HG03064 (cell line): ENCODE measurements at regions not wholly inside any gene's neighbourhood (a gene's known extent, or its start where the extent isn't known, plus 50 kb on each side); places are given as distances from the start of the nearest gene placed in this dataset.

Experiments used
- ATAC-seq: cut with Tn5 transposase; IDR thresholded peaks from one replicate; pipeline ENCODE4 v1.9.1; 2021; ENCODE audit warnings: low read depth; ENCODE audit not compliant: unreplicated experiment

DNA sequence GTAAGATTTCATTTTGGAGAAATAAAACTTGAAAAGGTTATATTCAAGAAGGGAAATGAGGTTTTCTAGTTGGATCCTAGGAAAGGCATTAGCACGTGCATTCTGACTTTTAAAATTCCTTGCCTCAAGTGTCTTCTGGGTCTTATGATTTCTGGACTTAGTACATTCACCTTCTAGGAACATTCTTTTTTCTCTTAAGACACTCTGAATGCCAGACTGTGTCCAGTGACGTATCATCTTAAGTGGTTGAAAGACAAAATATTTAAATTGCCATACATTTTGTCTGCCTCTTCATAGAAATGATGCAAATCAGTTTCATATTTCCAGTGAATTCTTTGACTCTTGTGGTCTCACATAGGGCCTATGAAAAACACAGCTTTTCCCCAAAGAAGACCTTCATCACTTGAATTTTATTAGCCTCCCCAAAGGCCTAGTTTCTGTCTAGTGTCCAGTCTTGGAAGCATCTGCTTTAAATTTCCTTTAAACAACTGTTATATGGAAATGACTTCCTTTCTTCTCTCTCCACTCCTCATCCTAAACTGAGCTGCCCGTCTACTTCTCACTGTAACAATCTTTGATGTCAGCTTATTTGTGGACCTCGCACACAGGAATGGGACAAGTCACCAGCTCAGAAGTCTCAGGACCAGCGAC, 187.2 kb downstream of the HLX start:
- ATAC-seq, result no peak

DNA sequence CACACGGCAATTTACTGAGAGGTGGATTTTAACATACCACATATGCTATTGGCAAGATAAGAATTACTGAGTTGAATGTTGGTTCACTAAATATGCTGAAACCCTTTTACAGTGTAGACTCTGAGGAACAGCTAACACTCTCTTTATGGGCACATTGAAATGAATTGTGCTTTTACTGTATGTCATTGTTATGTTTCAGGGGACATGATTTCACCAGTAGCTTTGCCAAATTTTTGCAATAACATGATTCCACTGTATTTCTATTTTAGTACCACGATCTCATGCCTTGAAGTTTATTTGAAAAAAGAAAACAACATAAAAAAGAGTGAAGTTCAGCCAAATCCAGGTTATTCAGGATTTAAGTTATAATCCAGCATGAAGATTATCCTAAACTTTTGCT, 188.5 kb downstream of the HLX start:
- no peak for ATAC-seq

- ATAC-seq, result peak; percentile 94
These were observed 190.1 kb downstream of the HLX start for GRCh38 chr1:221069178-221069903.

GRCh38 chr1:221069986-221070385, 190.7 kb downstream of the HLX start:
- ATAC-seq, result no peak

DNA sequence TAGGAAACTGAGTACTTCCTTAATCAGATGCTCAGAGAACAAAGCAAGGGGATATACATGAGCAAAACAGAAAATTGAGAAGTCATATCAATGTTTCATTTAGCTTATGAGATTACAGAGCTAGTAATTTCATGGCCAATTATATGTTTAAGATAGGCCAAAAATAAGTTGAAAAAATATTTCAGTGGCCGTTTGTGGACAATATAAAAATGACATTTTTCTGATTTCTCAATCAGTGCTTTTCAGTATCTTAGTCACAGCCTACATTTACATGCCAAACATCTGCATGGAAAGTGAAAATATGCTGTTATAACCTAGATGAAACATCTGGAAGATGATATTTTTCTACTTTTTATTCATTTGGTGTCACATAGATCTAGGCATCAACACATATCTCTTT, 192.5 kb downstream of the HLX start:
- no peak for ATAC-seq

- ATAC-seq, result no peak
These were observed 193.0 kb downstream of the HLX start for GRCh38 chr1:221072214-221072613.

GRCh38 chr1:221074332-221074731, 195.1 kb downstream of the HLX start:
- no peak for ATAC-seq

GRCh38 chr1:221075911-221076310, 196.7 kb downstream of the HLX start:
- no peak for ATAC-seq

GRCh38 chr1:221076391-221076811, 197.2 kb downstream of the HLX start:
- no peak for ATAC-seq

GRCh38 chr1:221078260-221078965, 199.2 kb downstream of the HLX start:
- ATAC-seq, result no peak

DNA sequence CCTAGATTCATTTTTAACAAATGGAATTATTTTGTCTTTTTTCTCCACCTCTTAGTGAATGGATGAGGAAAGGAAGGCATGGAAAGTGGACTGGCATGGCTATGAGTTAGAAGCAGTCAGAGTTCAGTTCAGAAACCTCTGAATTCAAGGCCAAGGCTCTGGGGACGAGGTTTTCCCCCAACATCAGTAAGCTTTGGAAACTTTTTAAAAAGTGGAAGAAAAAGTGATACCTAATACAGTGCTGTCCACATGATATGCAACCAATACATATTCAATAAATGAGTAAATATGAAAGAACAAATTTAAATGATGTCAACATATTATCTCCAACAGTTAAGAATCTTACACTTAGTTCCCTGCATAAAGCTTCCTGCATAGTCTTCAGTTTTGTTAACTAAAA, 204.7 kb downstream of the HLX start:
- ATAC-seq, result no peak

DNA sequence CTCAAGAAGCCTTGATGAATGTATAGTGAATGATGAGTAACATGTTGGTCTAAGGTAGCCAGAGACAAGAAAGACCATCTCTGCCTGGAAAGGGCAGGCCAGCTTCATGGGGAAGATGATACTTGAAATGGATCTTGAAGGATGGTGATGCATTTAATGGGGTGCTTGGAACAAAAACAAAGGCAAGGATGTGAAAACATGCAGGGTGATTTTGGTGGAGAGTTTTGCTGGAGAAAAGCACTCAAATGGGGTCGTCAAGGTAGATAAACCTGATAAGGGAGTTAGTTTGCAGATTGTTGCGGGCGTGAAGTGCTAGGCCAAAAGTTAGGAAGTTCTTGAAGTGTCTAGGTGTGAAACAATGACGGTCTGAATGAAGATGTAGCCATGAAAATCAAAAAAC, 205.4 kb downstream of the HLX start:
- no peak for ATAC-seq

DNA sequence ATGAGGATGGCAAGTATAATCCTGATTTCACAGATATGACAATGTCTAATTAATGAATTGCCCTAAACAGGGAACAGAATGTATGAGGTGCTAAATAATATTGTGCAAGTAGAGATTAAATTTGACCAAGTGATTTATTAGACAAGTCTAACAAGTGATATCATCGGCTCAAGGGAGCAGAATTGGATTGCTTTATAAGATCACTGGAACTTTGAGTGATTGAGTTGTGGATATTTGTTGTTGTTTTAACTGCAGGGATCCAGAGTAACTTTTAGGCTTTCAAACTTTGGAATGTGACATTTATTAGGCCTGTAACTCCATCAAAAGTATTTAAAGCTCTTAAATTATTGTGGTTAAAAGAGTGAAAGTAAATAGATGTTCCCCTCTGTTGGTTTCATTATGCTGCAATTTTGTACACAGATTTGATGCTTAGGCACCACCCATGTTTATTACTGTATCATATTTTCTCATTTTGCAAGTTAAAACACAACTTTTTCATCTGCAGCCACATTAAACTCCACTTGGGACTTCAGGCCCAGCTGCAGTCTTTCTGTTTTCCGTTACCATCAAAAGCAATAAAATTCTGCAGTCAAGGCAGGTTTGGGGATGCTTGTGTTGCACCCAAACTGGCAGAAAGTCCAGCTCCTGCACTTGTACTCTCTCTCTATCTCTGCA, 206.6 kb downstream of the HLX start:
- no peak for ATAC-seq

GRCh38 chr1:221087919-221088318, 208.7 kb downstream of the HLX start:
- no peak for ATAC-seq

GRCh38 chr1:221089273-221089672, 210.0 kb downstream of the HLX start:
- ATAC-seq, result no peak

DNA sequence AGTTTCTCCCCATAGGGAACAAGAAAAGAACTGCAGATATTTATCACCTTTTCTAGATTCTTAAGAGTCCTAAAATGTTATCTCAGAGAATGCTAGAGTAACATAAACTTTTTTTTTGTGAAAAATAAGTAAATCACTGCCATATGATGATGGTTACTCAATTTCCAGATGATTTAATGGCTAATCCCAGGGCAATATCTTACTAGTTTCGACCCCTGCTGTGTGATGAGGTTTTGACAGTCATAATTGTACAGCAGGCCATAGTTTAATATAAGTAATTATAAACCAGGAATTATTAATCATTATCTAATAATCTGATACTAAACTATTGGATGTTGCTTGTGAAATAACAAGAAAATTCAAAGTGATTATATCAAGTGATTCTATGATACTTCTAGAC, 210.6 kb downstream of the HLX start:
- ATAC-seq, result no peak

DNA sequence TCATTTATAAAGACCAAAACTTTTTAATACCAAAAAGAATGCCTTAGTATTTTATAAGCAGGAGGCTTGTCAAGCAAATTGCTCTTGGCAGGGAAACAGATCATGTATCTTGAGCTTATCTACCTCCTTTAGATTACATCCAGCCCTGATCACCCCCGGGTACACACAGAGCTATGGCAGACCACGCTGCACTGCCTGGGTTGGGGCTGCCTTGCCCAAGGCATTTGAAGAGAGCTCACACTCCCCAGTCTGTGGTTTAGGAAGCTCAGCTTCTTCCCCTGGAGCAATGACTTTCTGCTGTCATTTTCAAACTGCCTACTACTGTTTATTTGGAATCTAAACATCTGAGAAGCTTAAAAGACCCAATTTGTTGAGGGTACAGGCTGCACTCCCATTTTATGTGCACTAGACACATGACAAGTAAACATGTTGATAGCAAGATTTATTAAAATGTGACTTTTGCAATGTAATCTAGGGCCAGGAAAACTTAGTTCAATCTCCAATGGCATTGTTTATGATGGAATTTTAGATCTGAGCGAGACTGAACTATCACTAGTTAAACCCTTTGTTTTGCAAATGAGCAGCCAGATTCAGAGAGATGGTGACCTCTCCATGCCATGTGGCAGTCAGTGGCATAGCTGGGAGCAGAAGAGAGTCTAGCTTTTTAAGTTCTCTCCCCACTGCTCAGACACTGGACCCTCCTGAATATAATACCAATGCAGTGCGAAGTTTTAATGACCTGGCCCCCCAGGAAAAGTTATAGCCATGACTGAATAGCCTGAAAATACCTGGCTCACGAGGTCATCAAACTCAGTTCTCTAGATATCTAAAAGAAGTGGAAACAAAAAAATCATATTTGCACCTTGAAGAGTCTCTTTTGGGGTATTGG, 214.9 kb downstream of the HLX start:
- no peak for ATAC-seq

DNA sequence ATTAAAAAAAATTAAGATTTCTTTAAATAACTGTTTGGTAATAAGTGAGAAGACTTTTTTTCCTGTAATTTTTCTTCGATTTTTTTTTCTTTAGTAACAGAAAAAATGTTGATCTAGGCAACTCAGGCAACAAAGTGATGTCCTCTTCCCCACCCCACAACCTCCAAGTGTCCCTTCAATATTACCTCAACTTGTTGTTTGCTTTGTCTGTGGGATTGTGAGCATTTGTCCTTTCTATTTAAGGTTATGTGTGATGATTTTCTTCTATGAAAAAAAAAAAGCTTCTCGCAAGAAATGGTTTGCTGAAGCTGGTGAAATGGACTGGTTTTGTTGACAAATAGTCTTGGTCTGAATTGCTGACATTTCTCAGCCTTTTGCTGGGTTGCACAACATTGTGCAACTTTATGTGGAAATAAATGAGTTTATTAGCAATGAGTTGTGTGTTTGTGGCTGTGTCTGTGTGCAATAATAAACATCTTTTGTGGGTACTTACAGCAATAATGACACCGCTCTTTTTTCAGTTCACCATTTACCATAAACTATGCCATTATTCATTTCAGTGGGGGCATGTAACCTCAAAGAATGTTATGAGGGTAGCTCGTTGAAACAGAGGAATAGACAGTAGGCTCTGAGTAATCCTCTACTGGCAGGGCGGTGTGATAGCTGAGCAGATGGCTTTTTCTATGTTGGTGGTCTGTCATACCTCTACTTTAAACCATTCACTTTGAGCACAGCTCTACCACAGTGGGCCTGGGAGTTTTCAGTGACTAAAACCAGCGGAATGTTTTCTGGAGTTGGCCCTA, 218.4 kb downstream of the HLX start:
- no peak for ATAC-seq
